HL-60 (cell line): ENCODE measurements at regions not wholly inside any gene's neighbourhood (a gene's known extent, or its start where the extent isn't known, plus 50 kb on each side); places are given as distances from the start of the nearest gene placed in this dataset.

ENCODE experiments used
- CTCF ChIP-seq: IDR thresholded peaks from one replicate; pipeline ENCODE4 v1.5.1; 2011; ENCODE audit warnings: low read length, control low read depth, inconsistent platforms; ENCODE audit not compliant: insufficient read depth
- GABPA ChIP-seq: IDR thresholded peaks from 2 replicates; pipeline ENCODE4 v1.6.1; 2012; ENCODE audit warnings: low read depth
- POLR2AphosphoS5 ChIP-seq: IDR thresholded peaks from 2 replicates; pipeline ENCODE4 v1.6.1; 2012; ENCODE audit warnings: low read depth
- REST ChIP-seq: IDR thresholded peaks from 2 replicates; pipeline ENCODE4 v1.6.1; 2012; ENCODE audit warnings: low read depth; ENCODE audit not compliant: insufficient replicate concordance
- SPI1 ChIP-seq: IDR thresholded peaks from 2 replicates; pipeline ENCODE4 v1.6.1; 2012; ENCODE audit warnings: low read depth, mild to moderate bottlenecking, borderline replicate concordance

GRCh38 chr21:28074676-28075075, 918.0 kb downstream of the LTN1 start:
- TF ChIP-seq CTCF (no peak), REST (no peak), GABPA (no peak), POLR2AphosphoS5 (no peak), SPI1 (no peak)
